ENCODE measurements at regions not wholly inside any gene's neighbourhood (a gene's known extent, or its start where the extent isn't known, plus 50 kb on each side); places are given as distances from the start of the nearest gene placed in this dataset.

- H3K4ac ChIP-seq (ENCODE audit: low read depth, low read length): no peak overlapping the region
- H3K27ac ChIP-seq (ENCODE audit: insufficient read length, low read depth, low read length): no peak overlapping the region
- no peak overlapping the region for H3K4me2 ChIP-seq (ENCODE audit: insufficient read depth, insufficient read length, low read length)
- H3K23me2 ChIP-seq (ENCODE audit: insufficient read length, low read depth, low read length, poor library complexity, severe bottlenecking): no peaks in the 10 kb centered on the region
- H3K14ac ChIP-seq (ENCODE audit: insufficient read depth, low read length): no peak overlapping the region
- H3K27me3 ChIP-seq (ENCODE audit: insufficient read depth, low read length): no peaks in the 10 kb centered on the region
- H3K18ac ChIP-seq (ENCODE audit: insufficient read length, low read depth, low read length): no peak overlapping the region
- no peak overlapping the region for H4K91ac ChIP-seq (ENCODE audit: insufficient read length, low read depth, low read length)
- Mint-ChIP-seq H3K4me3 (no peak overlapping the region), H3K36me3 (ENCODE audit: insufficient read depth in 1 of 3, low read depth in 3 of 3) (no peaks in the 10 kb centered on the region; a peak in 1 of 7 replicates), H3K27me3 (ENCODE audit: low read depth) (no peaks in the 10 kb centered on the region), H3K27ac (no peak overlapping the region), H3K9me3 (peaks cover 0 to 4% of the 10 kb centered on the region in 2 experiments; a peak in 2 of 5 replicates), H3K4me1 (peaks cover 0 to 2% of the 10 kb centered on the region in 2 experiments; a peak in 1 of 4 replicates)
- no peaks in the 10 kb centered on the region for H4K20me1 ChIP-seq (ENCODE audit: control insufficient read depth, insufficient read depth, insufficient read length)
- no peak overlapping the region for H4K5ac ChIP-seq (ENCODE audit: insufficient read length, low read depth, low read length)
- no peak overlapping the region for H2BK12ac ChIP-seq (ENCODE audit: insufficient read length, low read depth, low read length)
- DNase-seq: no peak
- no peak overlapping the region for H2BK5ac ChIP-seq (ENCODE audit: insufficient read length, low read length)
- H2BK120ac ChIP-seq (ENCODE audit: low read depth, low read length, poor library complexity, severe bottlenecking): no peak overlapping the region
- TF ChIP-seq CTCF (conservative IDR thresholded peaks at IDR 0.05): no peak
- no peak overlapping the region for H2BK20ac ChIP-seq (ENCODE audit: low read depth, low read length, poor library complexity, severe bottlenecking)
- no peaks in the 10 kb centered on the region for H3K79me2 ChIP-seq (ENCODE audit: insufficient read depth, low read length)
- H3K9me3 ChIP-seq (ENCODE audit: control insufficient read depth, low read depth, low read length): no peaks in the 10 kb centered on the region
- no peak overlapping the region for H3K56ac ChIP-seq (ENCODE audit: insufficient read length, low read depth, low read length)
- no peak overlapping the region for H2BK15ac ChIP-seq (ENCODE audit: low read depth, low read length)
- no peaks in the 10 kb centered on the region for H3K79me1 ChIP-seq (ENCODE audit: insufficient read depth, low read depth, low read length, poor library complexity, severe bottlenecking)
- no peak overlapping the region for H2AK5ac ChIP-seq (ENCODE audit: insufficient read length, low read length)
- no peak overlapping the region for H3K9ac ChIP-seq (ENCODE audit: extremely low read depth, insufficient read length, low read length)
- H2AFZ ChIP-seq (ENCODE audit: low read length): no peak overlapping the region
- WGBS (ENCODE audit: extremely low coverage, insufficient read length, low lambda C conversion rate): no CpG with 5 or more reads among the region's 1 CpG
- no peaks in the 10 kb centered on the region for H3K4me1 ChIP-seq (ENCODE audit: insufficient read depth, low read length)
- no peak overlapping the region for H3T11ph ChIP-seq (ENCODE audit: low read length)
- H3K23ac ChIP-seq (ENCODE audit: insufficient read length, low read depth, low read length): no peak overlapping the region
- no peak overlapping the region for H4K8ac ChIP-seq (replicated peaks; ENCODE audit: insufficient read length, low read depth, low read length)
Observed at GRCh38 chr7:10284001-10284400, 689.7 kb upstream of the PHF14 start.

All from H9 (cell line).